Fibroblast of mammary gland (primary cell): ENCODE measurements at regions not wholly inside any gene's neighbourhood (a gene's known extent, or its start where the extent isn't known, plus 50 kb on each side); places are given as distances from the start of the nearest gene placed in this dataset.

Source experiments
- DNase-seq: peaks from one replicate; pipeline ENCODE4 v3.0.0-alpha.2; 2010; ENCODE audit warnings: low read depth
- H3K4me3 ChIP-seq: 2 replicates; pipeline ENCODE4 v1.5.1; 2011; ENCODE audit warnings: low read depth, mild to moderate bottlenecking, low read length, moderate library complexity; ENCODE audit not compliant: control insufficient read depth
- CTCF ChIP-seq: conservative IDR thresholded peaks from 2 replicates; pipeline ENCODE4 v1.5.1; 2011; ENCODE audit warnings: low read depth, low read length, inconsistent platforms; ENCODE audit not compliant: control insufficient read depth, insufficient read depth

- no peak for TF ChIP-seq CTCF
- H3K4me3 ChIP-seq, result no peak overlapping the region
- DNase-seq, result no peak
These were observed 192.2 kb downstream of the SNX10 start for GRCh38 chr7:26483843-26484242.

- H3K4me3 ChIP-seq, result no peak overlapping the region
- DNase-seq, result no peak
These were observed 193.8 kb downstream of the SNX10 start for GRCh38 chr7:26485367-26485934.

GRCh38 chr7:26486153-26486552, 194.5 kb downstream of the SNX10 start:
- no peak for TF ChIP-seq CTCF
- no peak overlapping the region for H3K4me3 ChIP-seq
- no peak for DNase-seq

More at GRCh38 chr7:26485367-26485934, 193.8 kb downstream of the SNX10 start:
- no peak for TF ChIP-seq CTCF

GRCh38 chr7:26487780-26488515, 196.3 kb downstream of the SNX10 start:
- no peak for DNase-seq
- H3K4me3 ChIP-seq, result no peak overlapping the region
- TF ChIP-seq CTCF, result no peak

GRCh38 chr7:26489391-26489790, 197.7 kb downstream of the SNX10 start:
- H3K4me3 ChIP-seq, result no peak overlapping the region
- TF ChIP-seq CTCF, result no peak
- no peak for DNase-seq

GRCh38 chr7:26489906-26490639, 198.4 kb downstream of the SNX10 start:
- no peak for TF ChIP-seq CTCF
- no peak overlapping the region for H3K4me3 ChIP-seq
- no peak for DNase-seq
